KMS-11 (cell line): ENCODE measurements at regions not wholly inside any gene's neighbourhood (a gene's known extent, or its start where the extent isn't known, plus 50 kb on each side); places are given as distances from the start of the nearest gene placed in this dataset.

ENCODE experiments used
- H2AFZ ChIP-seq: fragments of 200-600 bp; sonication (generic); 2 replicates; pipeline ENCODE4 v1.6.1; 2016; ENCODE audit warnings: antibody characterized with exemption, mixed run types, low read depth
- H3K27ac ChIP-seq: fragments of 200-600 bp; sonication (generic); 2 replicates; pipeline ENCODE4 v1.6.1; 2016; ENCODE audit warnings: mild to moderate bottlenecking, mixed run types
- H3K27me3 ChIP-seq: fragments of 200-600 bp; sonication (generic); 2 replicates; pipeline ENCODE4 v1.6.1; 2017; ENCODE audit warnings: mild to moderate bottlenecking, low read depth, mixed run types, moderate library complexity; ENCODE audit not compliant: insufficient read depth
- H3K36me3 ChIP-seq: fragments of 200-600 bp; sonication (generic); 2 replicates; pipeline ENCODE4 v1.6.1; 2017; ENCODE audit warnings: mild to moderate bottlenecking, mixed run types; ENCODE audit not compliant: insufficient read depth
- H3K4me1 ChIP-seq: fragments of 200-600 bp; sonication (generic); 2 replicates; pipeline ENCODE4 v1.6.1; 2016; ENCODE audit warnings: mild to moderate bottlenecking, low read depth, mixed run types; ENCODE audit not compliant: poor library complexity, severe bottlenecking
- H3K4me2 ChIP-seq: fragments of 200-600 bp; sonication (generic); 2 replicates; pipeline ENCODE4 v1.7.0; 2016; ENCODE audit warnings: mild to moderate bottlenecking, mixed run types
- H3K4me3 ChIP-seq: fragments of 200-600 bp; sonication (generic); IDR thresholded peaks from 2 replicates; pipeline ENCODE4 v1.6.1; 2017; ENCODE audit warnings: low read depth, low read length, mixed read lengths; ENCODE audit not compliant: insufficient read depth
- H3K79me2 ChIP-seq: fragments of 200-600 bp; sonication (generic); 2 replicates; pipeline ENCODE4 v1.6.1; 2016; ENCODE audit warnings: low read depth, mixed run types; ENCODE audit not compliant: insufficient read depth
- H3K9ac ChIP-seq: fragments of 200-600 bp; sonication (generic); 2 replicates; pipeline ENCODE4 v1.6.1; 2016; ENCODE audit warnings: mild to moderate bottlenecking, mixed run types
- H4K20me1 ChIP-seq: fragments of 200-600 bp; sonication (generic); 2 replicates; pipeline ENCODE4 v1.6.1; 2016; ENCODE audit warnings: mild to moderate bottlenecking, mixed run types; ENCODE audit not compliant: insufficient read depth
- TF ChIP-seq, protein P1 (sequence below): fragments of 200-600 bp; sonication (generic); conservative IDR thresholded peaks from 2 replicates; pipeline ENCODE4 v1.6.1; 2017; ENCODE audit warnings: low read depth, mild to moderate bottlenecking, antibody characterized with exemption, low read length, moderate library complexity, mixed read lengths

DNA sequence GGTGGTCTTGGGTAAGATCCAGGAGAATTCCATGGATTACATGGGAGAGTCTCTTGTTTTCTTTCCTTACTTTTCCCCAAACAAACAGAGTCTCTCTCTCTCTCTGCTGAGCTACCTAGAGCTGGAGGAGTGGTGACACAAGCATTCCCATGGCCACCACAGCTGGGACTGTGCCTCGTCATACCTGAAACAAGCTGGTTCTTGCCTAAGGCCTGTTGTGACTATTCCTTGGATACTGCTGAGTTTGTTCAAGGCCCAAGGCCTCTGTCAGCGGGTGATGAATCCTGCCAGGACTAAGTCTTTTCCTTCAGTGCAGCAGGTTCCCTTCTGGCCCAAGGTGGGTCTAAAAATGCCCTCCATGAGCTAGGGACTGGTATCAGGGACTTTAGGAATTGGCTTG lies 378.1 kb upstream of the ZNF385D start:
- H2AFZ ChIP-seq, result no peak overlapping the region
- H3K27ac ChIP-seq, result no peak overlapping the region
- H3K27me3 ChIP-seq, result no peaks in the 10 kb centered on the region
- H4K20me1 ChIP-seq, result no peaks in the 10 kb centered on the region
- H3K4me2 ChIP-seq, result no peak overlapping the region
- H3K9ac ChIP-seq, result no peak overlapping the region
- H3K4me1 ChIP-seq, result no peaks in the 10 kb centered on the region
- no peak overlapping the region for H3K4me3 ChIP-seq
- TF ChIP-seq, protein P1, sequence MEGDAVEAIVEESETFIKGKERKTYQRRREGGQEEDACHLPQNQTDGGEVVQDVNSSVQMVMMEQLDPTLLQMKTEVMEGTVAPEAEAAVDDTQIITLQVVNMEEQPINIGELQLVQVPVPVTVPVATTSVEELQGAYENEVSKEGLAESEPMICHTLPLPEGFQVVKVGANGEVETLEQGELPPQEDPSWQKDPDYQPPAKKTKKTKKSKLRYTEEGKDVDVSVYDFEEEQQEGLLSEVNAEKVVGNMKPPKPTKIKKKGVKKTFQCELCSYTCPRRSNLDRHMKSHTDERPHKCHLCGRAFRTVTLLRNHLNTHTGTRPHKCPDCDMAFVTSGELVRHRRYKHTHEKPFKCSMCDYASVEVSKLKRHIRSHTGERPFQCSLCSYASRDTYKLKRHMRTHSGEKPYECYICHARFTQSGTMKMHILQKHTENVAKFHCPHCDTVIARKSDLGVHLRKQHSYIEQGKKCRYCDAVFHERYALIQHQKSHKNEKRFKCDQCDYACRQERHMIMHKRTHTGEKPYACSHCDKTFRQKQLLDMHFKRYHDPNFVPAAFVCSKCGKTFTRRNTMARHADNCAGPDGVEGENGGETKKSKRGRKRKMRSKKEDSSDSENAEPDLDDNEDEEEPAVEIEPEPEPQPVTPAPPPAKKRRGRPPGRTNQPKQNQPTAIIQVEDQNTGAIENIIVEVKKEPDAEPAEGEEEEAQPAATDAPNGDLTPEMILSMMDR, result no peak
- no peaks in the 10 kb centered on the region for H3K79me2 ChIP-seq
- no peaks in the 10 kb centered on the region for H3K36me3 ChIP-seq

GRCh38 chr3:22141769-22142168 lies 390.8 kb upstream of the ZNF385D start:
- Histone ChIP-seq H3K4me1 (no peaks in the 10 kb centered on the region), H3K9ac (no peak overlapping the region), H3K4me3 (no peak overlapping the region), H3K4me2 (no peak overlapping the region), H4K20me1 (no peaks in the 10 kb centered on the region), H3K27me3 (no peaks in the 10 kb centered on the region), H2AFZ (no peak overlapping the region), H3K27ac (no peak overlapping the region), H3K79me2 (no peaks in the 10 kb centered on the region), H3K36me3 (no peaks in the 10 kb centered on the region)
- TF ChIP-seq, protein P1, result no peak

- H4K20me1 ChIP-seq, result no peaks in the 10 kb centered on the region
- H3K4me3 ChIP-seq, result no peak overlapping the region
- H3K27ac ChIP-seq, result no peak overlapping the region
- H3K36me3 ChIP-seq, result no peaks in the 10 kb centered on the region
- H3K4me1 ChIP-seq, result no peaks in the 10 kb centered on the region
- TF ChIP-seq, protein P1, result no peak
- no peak overlapping the region for H3K4me2 ChIP-seq
- H3K79me2 ChIP-seq, result no peaks in the 10 kb centered on the region
- no peaks in the 10 kb centered on the region for H3K27me3 ChIP-seq
- H3K9ac ChIP-seq, result no peak overlapping the region
- no peak overlapping the region for H2AFZ ChIP-seq
Measured at GRCh38 chr3:22147161-22147560, 396.2 kb upstream of the ZNF385D start.

GRCh38 chr3:22156868-22157267 lies 405.9 kb upstream of the ZNF385D start:
- Histone ChIP-seq H3K27me3 (no peaks in the 10 kb centered on the region), H3K79me2 (no peaks in the 10 kb centered on the region), H4K20me1 (no peaks in the 10 kb centered on the region), H3K9ac (no peak overlapping the region), H3K4me1 (no peaks in the 10 kb centered on the region), H3K36me3 (no peaks in the 10 kb centered on the region), H2AFZ (no peak overlapping the region), H3K27ac (no peak overlapping the region), H3K4me3 (no peak overlapping the region), H3K4me2 (no peak overlapping the region)
- TF ChIP-seq, protein P1, result no peak
